HG02973 (cell line): ENCODE measurements at regions not wholly inside any gene's neighbourhood (a gene's known extent, or its start where the extent isn't known, plus 50 kb on each side); places are given as distances from the start of the nearest gene placed in this dataset.
"Not testable (repeated sequence)": the region's sequence is repeated elsewhere in the genome, so short reads cannot be mapped to it uniquely, and the experiment has no call there.

Experiments used
- ATAC-seq: cut with Tn5 transposase; IDR thresholded peaks from one replicate; pipeline ENCODE4 v1.9.1; 2021; ENCODE audit warnings: moderate library complexity; ENCODE audit not compliant: unreplicated experiment

GRCh38 chr17:71638668-71639067, 482.2 kb upstream of the SOX9 start:
- no peak for ATAC-seq

GRCh38 chr17:71639865-71640264, 481.0 kb upstream of the SOX9 start:
- ATAC-seq: no peak

DNA sequence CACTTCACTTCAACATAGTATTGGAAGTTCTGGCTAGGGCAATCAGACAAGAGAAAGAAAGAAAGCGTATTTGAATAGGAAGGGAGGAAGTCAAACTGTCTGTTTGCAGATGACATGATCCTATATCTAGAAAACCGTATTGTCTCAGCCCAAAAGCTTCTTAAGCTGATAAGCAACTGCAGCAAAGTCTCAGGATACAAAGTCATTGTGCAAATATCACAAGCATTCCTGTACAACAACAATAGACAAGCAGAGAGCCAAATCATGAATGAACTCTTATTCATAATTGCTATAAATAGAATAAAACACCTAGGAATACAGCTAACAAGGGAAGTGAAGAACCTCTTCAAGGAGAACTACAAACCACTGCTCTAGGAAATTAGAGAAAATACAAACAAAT, 473.9 kb upstream of the SOX9 start:
- ATAC-seq: not testable (repeated sequence)

DNA sequence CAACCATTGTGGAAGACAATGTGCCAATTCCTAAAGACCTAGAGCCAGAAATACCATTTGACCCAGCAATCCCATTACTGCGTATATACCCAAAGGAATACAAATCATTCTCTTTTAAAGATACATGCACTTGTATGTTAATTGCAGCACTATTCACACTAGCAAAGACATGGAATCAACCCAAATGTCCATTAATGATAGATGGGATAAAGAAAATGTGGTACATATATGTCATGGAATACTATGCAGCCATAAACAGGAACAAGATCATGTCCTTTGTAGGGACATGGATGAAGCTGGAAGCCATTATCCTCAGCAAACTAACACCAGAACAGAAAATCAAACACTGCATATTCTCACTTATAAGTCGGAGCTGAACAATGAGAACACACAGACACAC, 472.5 kb upstream of the SOX9 start:
- not testable (repeated sequence) for ATAC-seq

- ATAC-seq: no peak
Observed at GRCh38 chr17:71649941-71650350, 470.9 kb upstream of the SOX9 start.

GRCh38 chr17:71655542-71655941, 465.3 kb upstream of the SOX9 start:
- no peak for ATAC-seq

DNA sequence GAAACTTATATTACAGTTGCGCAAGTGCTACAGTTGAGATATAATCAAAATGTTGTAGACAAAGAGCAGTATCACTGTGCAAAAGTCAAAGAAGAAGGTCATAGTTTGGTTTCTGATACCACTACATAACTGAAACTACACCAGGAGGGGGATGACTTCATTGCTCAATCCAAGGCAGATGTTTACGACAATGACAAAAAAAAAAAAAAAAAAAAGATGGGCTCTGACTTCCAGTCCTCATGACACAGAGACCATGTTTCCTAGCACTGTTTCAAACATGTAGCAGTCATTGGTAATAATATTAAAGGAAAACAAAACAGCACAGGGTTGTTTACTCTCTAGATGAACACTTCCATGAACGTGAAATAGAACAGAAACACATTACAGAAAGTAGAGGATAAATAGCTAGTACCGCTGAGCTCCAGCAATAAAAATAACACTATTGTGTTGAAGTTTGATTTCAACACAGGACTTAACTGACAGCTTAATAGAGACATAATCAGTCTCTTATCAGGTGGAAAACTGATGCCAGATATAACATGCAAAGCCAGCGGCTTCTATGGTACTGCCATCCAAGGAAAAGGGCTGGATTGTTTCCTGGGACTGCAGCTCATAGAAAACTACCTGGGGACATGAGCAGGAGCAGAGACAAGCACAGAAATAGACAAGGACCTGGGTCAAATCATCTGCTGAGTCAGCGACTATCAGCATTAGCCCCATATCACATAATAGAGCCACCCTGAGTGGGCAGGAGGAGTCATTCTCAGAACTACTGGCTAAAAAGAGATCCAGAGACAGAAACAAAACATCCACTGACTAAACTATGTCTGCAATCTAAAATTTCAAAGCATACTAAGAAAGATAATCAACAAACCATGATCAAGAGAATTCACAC, 463.6 kb upstream of the SOX9 start:
- no peak for ATAC-seq

DNA sequence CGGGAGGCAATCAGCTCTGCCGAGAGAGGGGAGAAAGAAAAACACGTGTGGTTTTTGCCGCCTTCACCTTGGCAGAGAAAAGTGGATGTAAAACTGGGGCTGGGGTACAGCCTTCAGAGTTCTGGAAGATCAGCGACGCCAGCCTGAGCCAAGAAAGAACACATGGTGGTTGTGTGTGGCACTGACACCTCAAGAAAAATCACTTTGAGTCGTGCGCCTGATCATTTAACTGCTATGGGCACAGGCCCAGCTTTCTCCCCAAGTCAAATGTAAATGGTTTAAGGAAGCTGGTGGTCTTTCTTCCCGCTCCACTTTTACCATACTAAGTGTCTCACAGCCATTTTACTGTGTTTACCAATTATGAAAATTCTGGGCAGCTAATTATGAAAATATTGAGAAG, 461.8 kb upstream of the SOX9 start:
- ATAC-seq: no peak

- ATAC-seq: no peak
Observed at GRCh38 chr17:71664861-71665260, 456.0 kb upstream of the SOX9 start.

GRCh38 chr17:71666047-71666446, 454.8 kb upstream of the SOX9 start:
- no peak for ATAC-seq

DNA sequence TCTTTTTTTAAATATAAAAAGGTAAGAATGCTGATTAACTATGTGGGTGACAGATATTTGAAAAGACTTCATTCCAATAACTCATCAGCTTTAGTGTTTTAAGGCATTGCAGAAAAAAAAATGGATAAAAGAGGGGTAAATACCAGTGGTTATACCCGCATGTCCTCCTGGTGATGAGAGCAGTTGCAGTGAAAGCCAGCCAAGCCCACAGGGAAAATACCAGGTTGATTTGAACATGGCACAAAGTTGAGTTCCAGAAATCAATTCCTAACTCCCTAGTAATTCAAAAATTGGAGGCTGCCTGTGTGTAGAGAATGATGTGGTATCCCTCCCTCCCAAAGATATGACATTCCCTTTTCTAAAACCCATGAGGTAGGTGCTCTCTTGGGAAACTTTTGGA, 453.2 kb upstream of the SOX9 start:
- ATAC-seq: no peak

- ATAC-seq: no peak
Observed at GRCh38 chr17:71668807-71669206, 452.0 kb upstream of the SOX9 start.

- ATAC-seq: no peak
Observed at GRCh38 chr17:71677439-71677838, 443.4 kb upstream of the SOX9 start.

- ATAC-seq: no peak
Observed at GRCh38 chr17:71679832-71680231, 441.0 kb upstream of the SOX9 start.

DNA sequence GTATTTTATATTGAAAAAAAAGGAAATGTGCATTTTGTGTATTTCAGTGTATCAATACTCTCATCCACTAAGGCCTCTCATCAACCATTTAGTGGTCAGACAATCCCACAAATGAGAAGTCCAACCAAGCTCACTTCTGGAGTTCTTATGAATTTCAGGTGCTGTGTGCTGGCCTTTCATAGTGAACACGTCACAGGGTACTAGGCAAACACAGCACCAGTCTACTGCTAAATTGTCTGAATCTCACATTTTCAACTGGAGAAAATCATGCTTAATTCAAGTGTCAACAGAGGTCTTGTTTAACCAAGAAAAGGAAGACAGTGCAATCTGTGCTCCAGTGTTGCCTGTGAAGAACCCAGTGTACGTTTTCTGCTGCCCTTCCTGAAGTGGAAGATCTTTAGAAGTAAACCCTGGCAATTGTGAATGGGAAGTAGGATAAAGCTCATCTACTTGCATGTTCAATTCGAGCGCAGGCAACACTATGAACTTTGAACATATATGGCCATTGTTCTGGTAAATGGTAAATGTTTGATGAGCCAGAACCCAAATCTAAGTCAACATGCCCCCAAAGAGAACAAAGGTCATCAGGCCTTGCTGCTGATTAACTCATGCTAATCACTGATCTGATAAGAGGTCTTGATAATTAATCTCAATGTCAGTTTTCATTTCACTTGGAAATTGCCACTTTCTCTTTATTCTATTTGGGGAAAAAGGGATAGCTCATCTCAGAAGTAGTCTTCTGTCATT, 439.2 kb upstream of the SOX9 start:
- no peak for ATAC-seq

DNA sequence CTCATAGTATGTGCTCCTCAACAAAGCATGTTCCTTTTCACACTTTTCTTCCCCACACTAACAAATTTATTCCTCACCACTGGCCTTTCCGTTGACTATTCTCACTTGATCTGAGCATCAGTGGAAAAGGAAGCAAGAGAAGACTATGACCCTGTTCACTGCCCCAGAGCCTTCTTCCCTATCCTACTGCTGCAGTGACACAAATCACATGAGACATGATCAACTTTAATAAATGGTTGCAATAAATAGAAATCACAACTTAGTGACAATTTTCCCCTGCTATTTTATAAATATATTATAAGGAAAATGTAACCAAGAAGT, 438.7 kb upstream of the SOX9 start:
- no peak for ATAC-seq

DNA sequence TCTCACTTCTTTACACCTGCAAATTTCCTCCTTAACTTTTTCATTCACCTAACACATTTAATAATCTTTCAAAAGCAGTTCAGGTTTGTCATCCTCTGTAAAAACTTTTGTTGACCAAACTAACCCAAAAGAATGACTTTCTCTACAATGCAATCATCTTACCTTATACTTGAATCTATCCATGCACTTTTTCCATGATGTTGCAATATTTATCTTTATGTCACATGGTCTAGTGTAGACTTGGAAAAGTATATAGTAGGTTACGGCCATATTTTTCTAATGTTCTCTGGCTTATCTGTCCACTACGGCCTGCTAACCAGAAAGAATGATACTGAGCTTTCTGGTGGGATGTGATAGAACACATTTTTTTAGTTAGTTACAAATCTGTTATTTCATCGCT, 431.0 kb upstream of the SOX9 start:
- ATAC-seq: no peak

DNA sequence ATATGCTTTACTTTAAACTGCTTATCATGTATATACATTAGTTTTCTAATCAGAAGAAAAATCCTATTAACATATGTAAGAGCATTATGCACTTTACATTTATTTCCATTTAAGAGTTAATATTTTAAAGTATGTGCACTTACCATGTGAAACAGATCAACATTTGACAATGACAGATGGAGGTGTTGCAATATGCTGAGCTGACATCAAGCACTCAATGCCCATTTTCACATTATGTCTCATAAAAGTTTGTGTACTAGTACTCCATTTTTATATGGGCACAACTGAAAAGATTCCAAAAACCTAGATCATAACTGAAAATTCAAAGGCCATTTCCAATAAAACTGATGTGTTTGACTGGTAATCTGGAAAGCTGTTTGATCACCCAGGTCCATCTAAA, 420.9 kb upstream of the SOX9 start:
- no peak for ATAC-seq

GRCh38 chr17:71703701-71704100, 417.1 kb upstream of the SOX9 start:
- no peak for ATAC-seq

GRCh38 chr17:71709271-71709890, 411.4 kb upstream of the SOX9 start:
- ATAC-seq: no peak

DNA sequence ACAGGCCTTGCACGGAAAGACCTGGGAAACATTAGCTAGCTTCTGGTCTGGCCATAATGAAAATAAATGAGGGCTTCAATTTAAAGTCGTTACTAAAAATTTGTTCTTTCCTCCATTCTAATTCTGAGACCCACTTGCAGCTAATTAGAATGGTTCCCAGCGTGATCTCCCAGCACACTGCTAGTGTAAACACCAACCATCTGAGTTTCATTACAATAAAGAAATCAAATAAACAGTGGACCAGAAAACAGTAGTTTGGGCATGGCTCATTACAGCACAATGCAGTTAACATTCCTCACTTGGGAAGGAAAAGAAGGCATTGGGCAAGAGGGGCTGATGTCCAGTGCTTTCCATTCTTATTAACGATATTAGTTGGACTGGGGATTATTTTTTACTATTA, 410.9 kb upstream of the SOX9 start:
- ATAC-seq: no peak

- ATAC-seq: no peak
Observed at GRCh38 chr17:71710816-71711215, 410.0 kb upstream of the SOX9 start.
